ENCODE measurements at regions not wholly inside any gene's neighbourhood (a gene's known extent, or its start where the extent isn't known, plus 50 kb on each side); places are given as distances from the start of the nearest gene placed in this dataset.

GRCh38 chr21:23039846-23040245 is 2041.6 kb downstream of the NCAM2 start:
- no peak for TF ChIP-seq POLR2AphosphoS2 (conservative IDR thresholded peaks at IDR 0.05; ENCODE audit: low read length)
- TF ChIP-seq, protein P1, sequence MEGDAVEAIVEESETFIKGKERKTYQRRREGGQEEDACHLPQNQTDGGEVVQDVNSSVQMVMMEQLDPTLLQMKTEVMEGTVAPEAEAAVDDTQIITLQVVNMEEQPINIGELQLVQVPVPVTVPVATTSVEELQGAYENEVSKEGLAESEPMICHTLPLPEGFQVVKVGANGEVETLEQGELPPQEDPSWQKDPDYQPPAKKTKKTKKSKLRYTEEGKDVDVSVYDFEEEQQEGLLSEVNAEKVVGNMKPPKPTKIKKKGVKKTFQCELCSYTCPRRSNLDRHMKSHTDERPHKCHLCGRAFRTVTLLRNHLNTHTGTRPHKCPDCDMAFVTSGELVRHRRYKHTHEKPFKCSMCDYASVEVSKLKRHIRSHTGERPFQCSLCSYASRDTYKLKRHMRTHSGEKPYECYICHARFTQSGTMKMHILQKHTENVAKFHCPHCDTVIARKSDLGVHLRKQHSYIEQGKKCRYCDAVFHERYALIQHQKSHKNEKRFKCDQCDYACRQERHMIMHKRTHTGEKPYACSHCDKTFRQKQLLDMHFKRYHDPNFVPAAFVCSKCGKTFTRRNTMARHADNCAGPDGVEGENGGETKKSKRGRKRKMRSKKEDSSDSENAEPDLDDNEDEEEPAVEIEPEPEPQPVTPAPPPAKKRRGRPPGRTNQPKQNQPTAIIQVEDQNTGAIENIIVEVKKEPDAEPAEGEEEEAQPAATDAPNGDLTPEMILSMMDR (IDR thresholded peaks at IDR 0.05) = no peak
